ENCODE measurements at regions not wholly inside any gene's neighbourhood (a gene's known extent, or its start where the extent isn't known, plus 50 kb on each side); places are given as distances from the start of the nearest gene placed in this dataset.

GRCh38 chr16:73290258-73290657, 242.3 kb upstream of the ZFHX3 start:
- TF ChIP-seq, protein P1, sequence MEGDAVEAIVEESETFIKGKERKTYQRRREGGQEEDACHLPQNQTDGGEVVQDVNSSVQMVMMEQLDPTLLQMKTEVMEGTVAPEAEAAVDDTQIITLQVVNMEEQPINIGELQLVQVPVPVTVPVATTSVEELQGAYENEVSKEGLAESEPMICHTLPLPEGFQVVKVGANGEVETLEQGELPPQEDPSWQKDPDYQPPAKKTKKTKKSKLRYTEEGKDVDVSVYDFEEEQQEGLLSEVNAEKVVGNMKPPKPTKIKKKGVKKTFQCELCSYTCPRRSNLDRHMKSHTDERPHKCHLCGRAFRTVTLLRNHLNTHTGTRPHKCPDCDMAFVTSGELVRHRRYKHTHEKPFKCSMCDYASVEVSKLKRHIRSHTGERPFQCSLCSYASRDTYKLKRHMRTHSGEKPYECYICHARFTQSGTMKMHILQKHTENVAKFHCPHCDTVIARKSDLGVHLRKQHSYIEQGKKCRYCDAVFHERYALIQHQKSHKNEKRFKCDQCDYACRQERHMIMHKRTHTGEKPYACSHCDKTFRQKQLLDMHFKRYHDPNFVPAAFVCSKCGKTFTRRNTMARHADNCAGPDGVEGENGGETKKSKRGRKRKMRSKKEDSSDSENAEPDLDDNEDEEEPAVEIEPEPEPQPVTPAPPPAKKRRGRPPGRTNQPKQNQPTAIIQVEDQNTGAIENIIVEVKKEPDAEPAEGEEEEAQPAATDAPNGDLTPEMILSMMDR (conservative IDR thresholded peaks at IDR 0.05; ENCODE audit: low read depth, low read length), result no peak
- TF ChIP-seq EZH2 (IDR thresholded peaks at IDR 0.05; ENCODE audit: low read length, unreplicated experiment), result no peak

Data from PC-3 (cell line).